Hepatocyte (in vitro differentiated cells): ENCODE measurements at regions not wholly inside any gene's neighbourhood (a gene's known extent, or its start where the extent isn't known, plus 50 kb on each side); places are given as distances from the start of the nearest gene placed in this dataset.

Source experiments
- CTCF ChIP-seq: fragments of 200-600 bp; sonication (generic); IDR thresholded peaks from 2 replicates; pipeline ENCODE4 v1.5.1; 2016; ENCODE audit warnings: antibody characterized with exemption, mild to moderate bottlenecking; ENCODE audit not compliant: poor library complexity
- EZH2 ChIP-seq: fragments of 200-600 bp; sonication (generic); IDR thresholded peaks from 2 replicates; pipeline ENCODE4 v1.6.1; 2016; ENCODE audit warnings: antibody characterized with exemption, mild to moderate bottlenecking, borderline replicate concordance
- EZH2phosphoT487 ChIP-seq: fragments of 200-600 bp; sonication (generic); IDR thresholded peaks from one replicate; pipeline ENCODE4 v1.6.1; 2018; ENCODE audit warnings: antibody characterized with exemption, mild to moderate bottlenecking, low read depth, moderate library complexity; ENCODE audit not compliant: unreplicated experiment, severe bottlenecking

DNA sequence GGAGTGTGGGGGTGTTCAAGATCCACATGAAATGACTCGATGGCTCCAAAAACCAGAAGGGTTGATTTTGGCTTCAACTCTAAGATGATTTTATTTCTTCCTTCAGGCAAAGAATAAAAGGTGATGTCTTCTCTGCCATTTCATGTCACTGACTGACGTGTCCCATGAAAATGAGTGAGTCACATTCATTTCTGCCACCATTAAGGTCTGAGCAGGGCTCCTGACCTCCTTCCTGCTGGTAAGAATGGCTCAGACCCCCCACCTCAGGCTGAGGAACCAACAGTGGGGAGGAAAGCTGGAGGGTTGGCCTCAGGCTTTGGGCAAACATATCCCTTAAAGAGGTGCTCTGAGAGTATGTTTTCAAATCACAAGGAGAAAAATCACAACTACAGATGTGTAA lies 53.9 kb upstream of the ZNF354A start:
- TF ChIP-seq EZH2phosphoT487 (no peak), CTCF (no peak), EZH2 (no peak)
